SU-DHL-6 (cell line): ENCODE measurements at regions not wholly inside any gene's neighbourhood (a gene's known extent, or its start where the extent isn't known, plus 50 kb on each side); places are given as distances from the start of the nearest gene placed in this dataset.
"Not testable (repeated sequence)": the region's sequence is repeated elsewhere in the genome, so short reads cannot be mapped to it uniquely, and the experiment has no call there.

ENCODE experiments used
- H2AFZ ChIP-seq: fragments of 200-600 bp; sonication (generic); 2 replicates; pipeline ENCODE4 v1.6.1; 2014; ENCODE audit warnings: low read depth, mild to moderate bottlenecking, moderate library complexity, mixed read lengths, antibody characterized with exemption, low read length; ENCODE audit not compliant: severe bottlenecking
- H3F3A ChIP-seq: fragments of 200-600 bp; shearing (Covaris generic); 2 replicates; pipeline ENCODE4 v1.6.0; 2016; ENCODE audit warnings: antibody characterized with exemption, mild to moderate bottlenecking; ENCODE audit not compliant: insufficient read depth
- H3K27ac ChIP-seq: fragments of 200-600 bp; sonication (generic); 2 replicates; pipeline ENCODE4 v1.5.1; 2016; ENCODE audit warnings: low read depth, mild to moderate bottlenecking, low read length, moderate library complexity, mixed read lengths
- H3K27me3 ChIP-seq: fragments of 200-600 bp; sonication (generic), shearing (Covaris generic); 2 replicates; pipeline ENCODE4 v1.6.0; 2014; ENCODE audit warnings: mild to moderate bottlenecking, low read length
- H3K36me3 ChIP-seq: fragments of 200-600 bp; sonication (generic); 2 replicates; pipeline ENCODE4 v1.6.1; 2014; ENCODE audit warnings: mild to moderate bottlenecking, low read length, mixed read lengths
- H3K4me2 ChIP-seq: fragments of 300-600, 200-600 bp; shearing (Covaris generic), sonication (generic); 2 replicates; pipeline ENCODE4 v1.6.0; 2014; ENCODE audit warnings: low read length, low read depth, mild to moderate bottlenecking; ENCODE audit not compliant: poor library complexity, severe bottlenecking
- H3K4me3 ChIP-seq: fragments of 200-600 bp; sonication (generic); 2 replicates; pipeline ENCODE4 v1.5.1; 2014; ENCODE audit warnings: antibody characterized with exemption, low read length, mild to moderate bottlenecking, mixed read lengths; ENCODE audit not compliant: insufficient read depth, poor library complexity, severe bottlenecking
- H3K79me2 ChIP-seq: fragments of 200-600 bp; sonication (generic); 2 replicates; pipeline ENCODE4 v1.6.1; 2014; ENCODE audit warnings: mild to moderate bottlenecking, low read length, moderate library complexity; ENCODE audit not compliant: insufficient read depth
- H3K9ac ChIP-seq: fragments of 200-600 bp; sonication (generic); 2 replicates; pipeline ENCODE4 v1.7.0; 2014; ENCODE audit warnings: mild to moderate bottlenecking, low read length
- H3K9me2 ChIP-seq: fragments of 200-600 bp; sonication (generic); replicated peaks from 2 replicates; pipeline ENCODE4 v1.6.1; 2014; ENCODE audit warnings: low read length; ENCODE audit not compliant: insufficient read depth
- H3K9me3 ChIP-seq: fragments of 200-600 bp; sonication (generic); 2 replicates; pipeline ENCODE4 v1.6.1; 2014; ENCODE audit warnings: low read length, mixed read lengths; ENCODE audit not compliant: insufficient read depth
- H4K20me1 ChIP-seq: fragments of 200-600 bp; sonication (generic); 2 replicates; pipeline ENCODE4 v1.6.1; 2014; ENCODE audit warnings: low read depth, mild to moderate bottlenecking, antibody characterized with exemption, low read length, moderate library complexity, mixed read lengths
- EZH2phosphoT487 ChIP-seq: fragments of 200-600 bp; sonication (generic), shearing (Covaris generic); conservative IDR thresholded peaks from 2 replicates; pipeline ENCODE4 v1.6.1; 2018; ENCODE audit warnings: mild to moderate bottlenecking, antibody characterized with exemption, low read length, moderate library complexity, mixed read lengths
- TF ChIP-seq, protein P1 (sequence below): fragments of 200-600 bp; sonication (generic); IDR thresholded peaks from one replicate; pipeline ENCODE4 v1.5.1; 2017; ENCODE audit warnings: antibody characterized with exemption, mild to moderate bottlenecking, low read length, moderate library complexity; ENCODE audit not compliant: insufficient read depth, poor library complexity, severe bottlenecking

DNA sequence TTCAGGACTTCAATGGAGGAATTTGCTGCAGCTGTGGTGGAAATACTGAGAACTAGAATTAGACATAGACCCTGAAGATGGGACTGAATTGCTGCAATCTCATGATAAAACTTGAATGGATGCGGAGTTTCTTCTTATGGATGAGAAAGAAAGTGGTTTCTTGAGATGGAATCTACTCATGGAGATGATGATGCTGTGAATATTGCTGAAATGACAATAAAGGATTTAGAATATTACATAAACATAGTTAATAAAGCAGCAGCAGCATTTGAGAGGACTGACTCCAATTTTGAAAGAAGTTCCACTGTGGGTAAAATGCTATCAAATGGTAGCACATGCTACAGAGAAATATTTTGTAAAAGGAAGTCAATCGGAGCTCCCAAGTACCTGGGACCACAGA is 264.6 kb downstream of the UBE3D start:
- no peak overlapping the region for H3K4me3 ChIP-seq
- H4K20me1 ChIP-seq = no peaks in the 10 kb centered on the region
- no peak overlapping the region for H3K9ac ChIP-seq
- no peaks in the 10 kb centered on the region for H3K36me3 ChIP-seq
- H3K9me2 ChIP-seq = no peaks in the 10 kb centered on the region
- H3K27ac ChIP-seq = no peak overlapping the region
- H3K4me2 ChIP-seq = no peak overlapping the region
- no peaks in the 10 kb centered on the region for H3K27me3 ChIP-seq
- no peak overlapping the region for H2AFZ ChIP-seq
- H3K79me2 ChIP-seq = no peaks in the 10 kb centered on the region
- TF ChIP-seq EZH2phosphoT487 = no peak
- TF ChIP-seq, protein P1, sequence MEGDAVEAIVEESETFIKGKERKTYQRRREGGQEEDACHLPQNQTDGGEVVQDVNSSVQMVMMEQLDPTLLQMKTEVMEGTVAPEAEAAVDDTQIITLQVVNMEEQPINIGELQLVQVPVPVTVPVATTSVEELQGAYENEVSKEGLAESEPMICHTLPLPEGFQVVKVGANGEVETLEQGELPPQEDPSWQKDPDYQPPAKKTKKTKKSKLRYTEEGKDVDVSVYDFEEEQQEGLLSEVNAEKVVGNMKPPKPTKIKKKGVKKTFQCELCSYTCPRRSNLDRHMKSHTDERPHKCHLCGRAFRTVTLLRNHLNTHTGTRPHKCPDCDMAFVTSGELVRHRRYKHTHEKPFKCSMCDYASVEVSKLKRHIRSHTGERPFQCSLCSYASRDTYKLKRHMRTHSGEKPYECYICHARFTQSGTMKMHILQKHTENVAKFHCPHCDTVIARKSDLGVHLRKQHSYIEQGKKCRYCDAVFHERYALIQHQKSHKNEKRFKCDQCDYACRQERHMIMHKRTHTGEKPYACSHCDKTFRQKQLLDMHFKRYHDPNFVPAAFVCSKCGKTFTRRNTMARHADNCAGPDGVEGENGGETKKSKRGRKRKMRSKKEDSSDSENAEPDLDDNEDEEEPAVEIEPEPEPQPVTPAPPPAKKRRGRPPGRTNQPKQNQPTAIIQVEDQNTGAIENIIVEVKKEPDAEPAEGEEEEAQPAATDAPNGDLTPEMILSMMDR = no peak
- no peaks in the 10 kb centered on the region for H3F3A ChIP-seq
- H3K9me3 ChIP-seq = no peaks in the 10 kb centered on the region

DNA sequence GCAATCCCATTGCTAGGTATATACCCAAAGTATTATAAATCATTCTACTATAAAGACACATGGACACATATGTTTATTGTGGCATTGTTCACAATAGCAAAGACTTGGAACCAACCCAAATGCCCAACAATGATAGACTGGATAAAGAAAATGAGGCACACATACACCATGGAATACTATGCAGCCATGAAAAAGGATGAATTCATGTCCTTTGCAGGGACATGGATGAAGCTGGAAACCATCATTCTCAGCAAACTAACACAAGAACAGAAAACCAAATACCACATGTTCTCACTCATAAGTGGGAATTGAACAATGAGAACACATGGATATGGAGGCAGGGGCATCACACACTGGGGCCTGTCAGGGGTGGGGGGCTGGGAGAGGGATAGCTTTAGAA is 249.4 kb downstream of the UBE3D start:
- not testable (repeated sequence) for H3K4me3 ChIP-seq, H3K4me2 ChIP-seq, H3K36me3 ChIP-seq, H3K79me2 ChIP-seq, H3K9me2 ChIP-seq, H4K20me1 ChIP-seq, H2AFZ ChIP-seq, H3K27ac ChIP-seq, H3F3A ChIP-seq, H3K9me3 ChIP-seq, H3K27me3 ChIP-seq, H3K9ac ChIP-seq

DNA sequence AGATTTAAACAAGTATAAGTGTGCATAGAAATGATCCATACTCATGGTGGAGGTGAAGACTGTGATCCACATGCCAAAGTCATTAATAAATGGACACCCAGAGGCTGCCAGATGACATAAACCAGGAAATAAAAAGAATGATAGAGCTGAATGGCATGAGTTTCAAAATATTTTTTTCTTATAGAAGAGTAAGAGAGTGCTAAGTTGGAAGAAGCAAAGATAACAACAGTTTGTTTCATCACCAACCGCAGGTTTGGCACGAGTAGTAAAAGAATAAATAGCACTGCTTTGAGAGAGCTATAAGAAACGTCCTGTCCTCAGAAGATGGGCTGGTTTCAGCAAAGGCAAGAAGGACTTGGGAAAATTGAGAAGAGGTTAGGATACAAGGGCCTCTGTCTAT is 246.9 kb downstream of the UBE3D start:
- H3K27me3 ChIP-seq = no peaks in the 10 kb centered on the region
- H3K9me2 ChIP-seq = no peaks in the 10 kb centered on the region
- no peak overlapping the region for H3K9ac ChIP-seq
- no peaks in the 10 kb centered on the region for H3F3A ChIP-seq
- H3K4me3 ChIP-seq = no peak overlapping the region
- TF ChIP-seq, protein P1 = no peak
- H3K36me3 ChIP-seq = no peaks in the 10 kb centered on the region
- no peaks in the 10 kb centered on the region for H4K20me1 ChIP-seq
- no peak overlapping the region for H3K27ac ChIP-seq
- no peak overlapping the region for H2AFZ ChIP-seq
- no peaks in the 10 kb centered on the region for H3K9me3 ChIP-seq
- H3K79me2 ChIP-seq = no peaks in the 10 kb centered on the region
- no peak overlapping the region for H3K4me2 ChIP-seq

DNA sequence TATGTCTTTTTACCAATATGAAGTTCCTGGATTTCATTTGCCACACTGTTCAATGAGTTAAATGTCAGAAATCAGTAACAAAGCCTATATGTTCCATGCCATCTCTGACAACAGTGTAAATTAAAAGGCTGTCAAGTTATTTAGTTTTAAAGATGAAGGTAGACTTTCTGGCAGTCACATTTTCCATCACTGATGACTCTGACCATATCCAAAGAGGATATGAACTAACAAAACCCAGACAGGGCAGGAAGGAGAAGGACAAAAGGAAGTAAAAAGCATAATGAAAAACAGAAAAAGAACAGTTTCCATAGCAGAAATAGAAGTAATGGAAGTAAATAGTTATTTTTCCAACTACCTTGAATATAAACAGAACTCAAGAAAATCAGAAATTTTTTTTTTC is 242.3 kb downstream of the UBE3D start:
- H3F3A ChIP-seq = no peaks in the 10 kb centered on the region
- no peaks in the 10 kb centered on the region for H3K9me2 ChIP-seq
- no peak overlapping the region for H3K4me2 ChIP-seq
- no peaks in the 10 kb centered on the region for H4K20me1 ChIP-seq
- no peaks in the 10 kb centered on the region for H3K79me2 ChIP-seq
- no peak overlapping the region for H3K9ac ChIP-seq
- H3K4me3 ChIP-seq = no peak overlapping the region
- H2AFZ ChIP-seq = no peak overlapping the region
- H3K27ac ChIP-seq = no peak overlapping the region
- TF ChIP-seq, protein P1 = no peak
- TF ChIP-seq EZH2phosphoT487 = no peak
- no peaks in the 10 kb centered on the region for H3K36me3 ChIP-seq
- no peaks in the 10 kb centered on the region for H3K9me3 ChIP-seq
- no peaks in the 10 kb centered on the region for H3K27me3 ChIP-seq
